ENCODE measurements at regions not wholly inside any gene's neighbourhood (a gene's known extent, or its start where the extent isn't known, plus 50 kb on each side); places are given as distances from the start of the nearest gene placed in this dataset.

- TF ChIP-seq CTCF (IDR thresholded peaks at IDR 0.05; ENCODE audit: low read depth, low read length): no peak
- no peak for TF ChIP-seq MAX (IDR thresholded peaks at IDR 0.05; ENCODE audit: low read depth, low read length)
Measured at GRCh38 chr2:6656633-6657032, 209.1 kb downstream of the CMPK2 start.
